WTC11 (cell line): ENCODE measurements at regions not wholly inside any gene's neighbourhood (a gene's known extent, or its start where the extent isn't known, plus 50 kb on each side); places are given as distances from the start of the nearest gene placed in this dataset.

Source experiments
- ESRRA ChIP-seq: sonication (generic); formaldehyde crosslinking; IDR thresholded peaks from 2 replicates; pipeline ENCODE4 v1.8.1; 2022; ENCODE audit warnings: mild to moderate bottlenecking, missing genetic modification reagents, borderline replicate concordance
- FOXP1 ChIP-seq: sonication (generic); formaldehyde crosslinking; IDR thresholded peaks from 2 replicates; pipeline ENCODE4 v1.8.0; 2022; ENCODE audit warnings: missing genetic modification reagents, mild to moderate bottlenecking, moderate library complexity, borderline replicate concordance
- JUN ChIP-seq: sonication (generic); formaldehyde crosslinking; IDR thresholded peaks from 2 replicates; pipeline ENCODE4 v1.8.0; 2023; ENCODE audit warnings: mild to moderate bottlenecking, missing genetic modification reagents
- KAT7 ChIP-seq: sonication (generic); formaldehyde crosslinking; IDR thresholded peaks from 2 replicates; pipeline ENCODE4 v1.8.1; 2023; ENCODE audit warnings: missing genetic modification reagents, mild to moderate bottlenecking, borderline replicate concordance
- NFYB ChIP-seq: sonication (generic); formaldehyde crosslinking; conservative IDR thresholded peaks from 2 replicates; pipeline ENCODE4 v1.8.0; 2022; ENCODE audit warnings: low read depth, missing genetic modification reagents
- RELA ChIP-seq: sonication (generic); formaldehyde crosslinking; IDR thresholded peaks from 2 replicates; pipeline ENCODE4 v1.8.1; 2022; ENCODE audit warnings: missing genetic modification reagents, mild to moderate bottlenecking, borderline replicate concordance
- TEAD4 ChIP-seq: sonication (generic); formaldehyde crosslinking; IDR thresholded peaks from 2 replicates; pipeline ENCODE4 v1.8.0; 2022; ENCODE audit warnings: mild to moderate bottlenecking, missing genetic modification reagents
- TF ChIP-seq, protein P1 (sequence below): fragments of 200-600 bp; IDR thresholded peaks from 2 replicates; pipeline ENCODE4 v1.8.0; 2022; ENCODE audit warnings: antibody characterized with exemption
- TF ChIP-seq, protein P2 (sequence below): sonication (generic); formaldehyde crosslinking; IDR thresholded peaks from 2 replicates; pipeline ENCODE4 v1.8.1; 2023; ENCODE audit warnings: mild to moderate bottlenecking, missing genetic modification reagents, moderate library complexity
- TF ChIP-seq, protein P3 (sequence below): sonication (generic); formaldehyde crosslinking; IDR thresholded peaks from 2 replicates; pipeline ENCODE4 v1.8.1; 2023; ENCODE audit warnings: mild to moderate bottlenecking, missing genetic modification reagents, moderate library complexity
- TF ChIP-seq, protein P4 (sequence below): sonication (generic); formaldehyde crosslinking; IDR thresholded peaks from 2 replicates; pipeline ENCODE4 v1.8.0; 2023; ENCODE audit warnings: missing genetic modification reagents, mild to moderate bottlenecking, borderline replicate concordance
- TF ChIP-seq, protein P5 (sequence below): sonication (generic); formaldehyde crosslinking; IDR thresholded peaks from 2 replicates; pipeline ENCODE4 v1.8.1; 2022; ENCODE audit warnings: mild to moderate bottlenecking, moderate library complexity, missing genetic modification reagents
- TF ChIP-seq, protein P6 (sequence below): sonication (generic); formaldehyde crosslinking; IDR thresholded peaks from 2 replicates; pipeline ENCODE4 v1.8.0; 2022; ENCODE audit warnings: mild to moderate bottlenecking, missing genetic modification reagents

DNA sequence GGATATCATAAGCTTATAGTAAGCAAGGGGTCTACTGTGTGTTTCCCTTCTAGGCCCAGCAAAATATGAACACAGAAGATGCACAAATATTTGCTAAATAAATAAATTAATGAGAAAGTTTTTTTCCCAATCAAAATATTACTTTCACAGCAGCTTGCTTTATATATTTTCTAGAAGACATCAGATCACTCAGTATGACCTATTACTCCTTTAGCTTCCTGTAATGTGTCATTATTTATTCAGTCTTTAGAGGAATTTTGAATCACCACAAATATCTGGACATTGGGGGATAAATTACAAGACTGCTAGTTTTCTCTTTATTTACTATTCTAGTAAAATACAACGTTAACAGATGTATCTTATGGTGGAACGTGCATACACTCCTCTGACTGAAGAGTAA lies 765.8 kb upstream of the POM121L12 start:
- TF ChIP-seq FOXP1 (CRISPR knock-in tag), result no peak
- no peak for TF ChIP-seq NFYB (CRISPR knock-in tag)
- no peak for TF ChIP-seq JUN (CRISPR knock-in tag)
- TF ChIP-seq, protein P1, sequence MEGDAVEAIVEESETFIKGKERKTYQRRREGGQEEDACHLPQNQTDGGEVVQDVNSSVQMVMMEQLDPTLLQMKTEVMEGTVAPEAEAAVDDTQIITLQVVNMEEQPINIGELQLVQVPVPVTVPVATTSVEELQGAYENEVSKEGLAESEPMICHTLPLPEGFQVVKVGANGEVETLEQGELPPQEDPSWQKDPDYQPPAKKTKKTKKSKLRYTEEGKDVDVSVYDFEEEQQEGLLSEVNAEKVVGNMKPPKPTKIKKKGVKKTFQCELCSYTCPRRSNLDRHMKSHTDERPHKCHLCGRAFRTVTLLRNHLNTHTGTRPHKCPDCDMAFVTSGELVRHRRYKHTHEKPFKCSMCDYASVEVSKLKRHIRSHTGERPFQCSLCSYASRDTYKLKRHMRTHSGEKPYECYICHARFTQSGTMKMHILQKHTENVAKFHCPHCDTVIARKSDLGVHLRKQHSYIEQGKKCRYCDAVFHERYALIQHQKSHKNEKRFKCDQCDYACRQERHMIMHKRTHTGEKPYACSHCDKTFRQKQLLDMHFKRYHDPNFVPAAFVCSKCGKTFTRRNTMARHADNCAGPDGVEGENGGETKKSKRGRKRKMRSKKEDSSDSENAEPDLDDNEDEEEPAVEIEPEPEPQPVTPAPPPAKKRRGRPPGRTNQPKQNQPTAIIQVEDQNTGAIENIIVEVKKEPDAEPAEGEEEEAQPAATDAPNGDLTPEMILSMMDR, result no peak
- no peak for TF ChIP-seq KAT7 (CRISPR knock-in tag)
- TF ChIP-seq, protein P2, sequence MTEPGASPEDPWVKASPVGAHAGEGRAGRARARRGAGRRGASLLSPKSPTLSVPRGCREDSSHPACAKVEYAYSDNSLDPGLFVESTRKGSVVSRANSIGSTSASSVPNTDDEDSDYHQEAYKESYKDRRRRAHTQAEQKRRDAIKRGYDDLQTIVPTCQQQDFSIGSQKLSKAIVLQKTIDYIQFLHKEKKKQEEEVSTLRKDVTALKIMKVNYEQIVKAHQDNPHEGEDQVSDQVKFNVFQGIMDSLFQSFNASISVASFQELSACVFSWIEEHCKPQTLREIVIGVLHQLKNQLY, result no peak
- TF ChIP-seq TEAD4, result no peak
- TF ChIP-seq, protein P3, sequence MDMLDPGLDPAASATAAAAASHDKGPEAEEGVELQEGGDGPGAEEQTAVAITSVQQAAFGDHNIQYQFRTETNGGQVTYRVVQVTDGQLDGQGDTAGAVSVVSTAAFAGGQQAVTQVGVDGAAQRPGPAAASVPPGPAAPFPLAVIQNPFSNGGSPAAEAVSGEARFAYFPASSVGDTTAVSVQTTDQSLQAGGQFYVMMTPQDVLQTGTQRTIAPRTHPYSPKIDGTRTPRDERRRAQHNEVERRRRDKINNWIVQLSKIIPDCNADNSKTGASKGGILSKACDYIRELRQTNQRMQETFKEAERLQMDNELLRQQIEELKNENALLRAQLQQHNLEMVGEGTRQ (CRISPR knock-in tag), result no peak
- no peak for TF ChIP-seq RELA (CRISPR knock-in tag)
- no peak for TF ChIP-seq ESRRA
- TF ChIP-seq, protein P4, sequence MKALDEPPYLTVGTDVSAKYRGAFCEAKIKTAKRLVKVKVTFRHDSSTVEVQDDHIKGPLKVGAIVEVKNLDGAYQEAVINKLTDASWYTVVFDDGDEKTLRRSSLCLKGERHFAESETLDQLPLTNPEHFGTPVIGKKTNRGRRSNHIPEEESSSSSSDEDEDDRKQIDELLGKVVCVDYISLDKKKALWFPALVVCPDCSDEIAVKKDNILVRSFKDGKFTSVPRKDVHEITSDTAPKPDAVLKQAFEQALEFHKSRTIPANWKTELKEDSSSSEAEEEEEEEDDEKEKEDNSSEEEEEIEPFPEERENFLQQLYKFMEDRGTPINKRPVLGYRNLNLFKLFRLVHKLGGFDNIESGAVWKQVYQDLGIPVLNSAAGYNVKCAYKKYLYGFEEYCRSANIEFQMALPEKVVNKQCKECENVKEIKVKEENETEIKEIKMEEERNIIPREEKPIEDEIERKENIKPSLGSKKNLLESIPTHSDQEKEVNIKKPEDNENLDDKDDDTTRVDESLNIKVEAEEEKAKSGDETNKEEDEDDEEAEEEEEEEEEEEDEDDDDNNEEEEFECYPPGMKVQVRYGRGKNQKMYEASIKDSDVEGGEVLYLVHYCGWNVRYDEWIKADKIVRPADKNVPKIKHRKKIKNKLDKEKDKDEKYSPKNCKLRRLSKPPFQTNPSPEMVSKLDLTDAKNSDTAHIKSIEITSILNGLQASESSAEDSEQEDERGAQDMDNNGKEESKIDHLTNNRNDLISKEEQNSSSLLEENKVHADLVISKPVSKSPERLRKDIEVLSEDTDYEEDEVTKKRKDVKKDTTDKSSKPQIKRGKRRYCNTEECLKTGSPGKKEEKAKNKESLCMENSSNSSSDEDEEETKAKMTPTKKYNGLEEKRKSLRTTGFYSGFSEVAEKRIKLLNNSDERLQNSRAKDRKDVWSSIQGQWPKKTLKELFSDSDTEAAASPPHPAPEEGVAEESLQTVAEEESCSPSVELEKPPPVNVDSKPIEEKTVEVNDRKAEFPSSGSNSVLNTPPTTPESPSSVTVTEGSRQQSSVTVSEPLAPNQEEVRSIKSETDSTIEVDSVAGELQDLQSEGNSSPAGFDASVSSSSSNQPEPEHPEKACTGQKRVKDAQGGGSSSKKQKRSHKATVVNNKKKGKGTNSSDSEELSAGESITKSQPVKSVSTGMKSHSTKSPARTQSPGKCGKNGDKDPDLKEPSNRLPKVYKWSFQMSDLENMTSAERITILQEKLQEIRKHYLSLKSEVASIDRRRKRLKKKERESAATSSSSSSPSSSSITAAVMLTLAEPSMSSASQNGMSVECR (CRISPR knock-in tag), result no peak
- TF ChIP-seq, protein P5, sequence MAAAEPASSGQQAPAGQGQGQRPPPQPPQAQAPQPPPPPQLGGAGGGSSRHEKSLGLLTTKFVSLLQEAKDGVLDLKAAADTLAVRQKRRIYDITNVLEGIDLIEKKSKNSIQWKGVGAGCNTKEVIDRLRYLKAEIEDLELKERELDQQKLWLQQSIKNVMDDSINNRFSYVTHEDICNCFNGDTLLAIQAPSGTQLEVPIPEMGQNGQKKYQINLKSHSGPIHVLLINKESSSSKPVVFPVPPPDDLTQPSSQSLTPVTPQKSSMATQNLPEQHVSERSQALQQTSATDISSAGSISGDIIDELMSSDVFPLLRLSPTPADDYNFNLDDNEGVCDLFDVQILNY (CRISPR knock-in tag), result no peak
- TF ChIP-seq, protein P6, sequence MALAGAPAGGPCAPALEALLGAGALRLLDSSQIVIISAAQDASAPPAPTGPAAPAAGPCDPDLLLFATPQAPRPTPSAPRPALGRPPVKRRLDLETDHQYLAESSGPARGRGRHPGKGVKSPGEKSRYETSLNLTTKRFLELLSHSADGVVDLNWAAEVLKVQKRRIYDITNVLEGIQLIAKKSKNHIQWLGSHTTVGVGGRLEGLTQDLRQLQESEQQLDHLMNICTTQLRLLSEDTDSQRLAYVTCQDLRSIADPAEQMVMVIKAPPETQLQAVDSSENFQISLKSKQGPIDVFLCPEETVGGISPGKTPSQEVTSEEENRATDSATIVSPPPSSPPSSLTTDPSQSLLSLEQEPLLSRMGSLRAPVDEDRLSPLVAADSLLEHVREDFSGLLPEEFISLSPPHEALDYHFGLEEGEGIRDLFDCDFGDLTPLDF, result no peak
